NCI-H1436 (cell line): ENCODE measurements at regions not wholly inside any gene's neighbourhood (a gene's known extent, or its start where the extent isn't known, plus 50 kb on each side); places are given as distances from the start of the nearest gene placed in this dataset.
"Not testable (repeated sequence)": the region's sequence is repeated elsewhere in the genome, so short reads cannot be mapped to it uniquely, and the experiment has no call there.

ENCODE experiments used
- DNase-seq: peaks from one replicate; lab custom pipeline; 2025; lab: John Stamatoyannopoulos, UW

DNA sequence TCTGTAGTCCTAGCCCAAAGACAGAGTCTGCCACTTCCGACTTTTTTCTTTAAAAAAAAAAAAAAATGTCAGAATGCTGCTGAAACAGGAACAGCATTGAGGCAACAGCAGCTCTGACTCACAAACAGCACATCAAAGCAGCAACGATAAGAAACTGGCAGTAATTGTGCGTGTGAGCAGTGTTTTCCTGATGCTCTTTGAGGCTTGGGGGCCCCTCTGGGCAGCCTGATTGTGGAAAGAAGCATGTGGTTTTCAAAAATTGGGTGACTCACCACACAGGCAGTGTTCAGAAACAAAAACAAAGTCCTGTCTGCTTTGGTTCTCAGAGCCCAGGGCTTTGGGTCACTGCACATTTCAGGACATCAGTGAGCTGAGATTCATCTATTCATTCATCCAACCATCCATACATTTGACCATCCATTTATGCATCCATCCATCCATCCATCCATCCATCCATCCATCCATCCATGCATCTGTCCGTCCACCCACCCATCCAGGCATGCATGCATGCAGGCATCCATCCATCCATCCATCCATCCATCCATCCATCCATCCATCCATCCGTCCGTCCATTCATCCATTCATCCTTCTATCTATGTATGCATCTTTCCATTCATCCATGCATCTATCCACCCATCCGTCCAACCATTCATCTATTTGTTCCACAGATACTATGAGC is 308.4 kb downstream of the RPLP1 start:
- DNase-seq: no peak

DNA sequence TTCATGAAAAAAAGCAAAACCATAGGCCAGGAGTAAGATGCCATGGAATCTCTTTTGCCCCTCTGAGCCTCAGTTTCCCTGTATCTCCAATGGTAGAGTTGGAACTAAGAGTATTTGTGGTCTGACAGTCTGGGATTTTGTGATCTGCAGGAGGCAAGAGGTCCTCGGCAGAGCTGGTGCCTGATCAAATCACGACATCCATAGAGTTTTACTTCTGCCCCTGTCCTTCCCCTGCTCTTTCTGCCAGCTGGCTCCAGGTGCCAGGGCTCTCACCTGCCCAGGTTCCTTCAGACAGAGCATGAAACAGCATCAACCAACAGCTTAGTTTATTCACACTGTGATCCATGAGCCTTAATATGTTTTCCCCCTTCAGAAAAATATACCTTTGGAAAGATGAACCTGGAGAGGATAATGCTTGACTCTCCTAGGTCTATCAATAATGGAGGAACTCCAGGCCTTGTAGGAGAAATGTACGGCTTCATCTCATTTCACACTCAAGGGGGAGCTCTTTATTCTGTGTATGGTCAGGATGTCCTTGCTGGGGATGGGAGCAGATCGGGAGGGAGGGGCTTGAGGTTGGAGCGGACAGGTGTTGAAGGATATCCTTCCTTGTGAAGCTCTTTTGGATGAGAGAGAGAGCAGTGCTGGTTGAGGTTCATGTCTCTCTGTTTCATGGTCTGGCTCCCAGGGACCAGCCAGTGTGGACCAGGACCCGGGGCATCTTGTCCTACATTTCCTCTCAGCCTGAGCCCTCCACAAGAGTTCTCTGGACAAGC is 309.9 kb downstream of the RPLP1 start:
- no peak for DNase-seq

DNA sequence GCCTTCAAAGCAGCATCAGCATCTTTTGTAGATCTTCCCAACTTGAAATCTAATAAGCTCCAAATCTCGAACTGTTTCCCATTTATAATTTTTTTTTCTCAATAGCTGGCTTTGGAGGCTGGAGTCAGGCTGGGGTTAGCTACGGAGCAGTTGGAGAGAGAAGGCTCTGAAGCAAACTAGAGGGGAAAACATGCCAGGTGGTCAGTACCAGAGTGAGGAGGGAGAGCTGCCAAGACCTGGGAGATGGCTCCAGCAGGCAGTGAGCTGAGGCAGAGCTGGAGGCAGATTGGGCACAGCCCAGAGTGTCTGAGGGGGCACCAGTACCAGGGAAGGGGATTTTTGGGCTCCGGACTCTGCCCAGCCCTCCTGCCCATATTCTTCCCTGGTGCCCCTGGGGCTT is 311.2 kb downstream of the RPLP1 start:
- DNase-seq: no peak

DNA sequence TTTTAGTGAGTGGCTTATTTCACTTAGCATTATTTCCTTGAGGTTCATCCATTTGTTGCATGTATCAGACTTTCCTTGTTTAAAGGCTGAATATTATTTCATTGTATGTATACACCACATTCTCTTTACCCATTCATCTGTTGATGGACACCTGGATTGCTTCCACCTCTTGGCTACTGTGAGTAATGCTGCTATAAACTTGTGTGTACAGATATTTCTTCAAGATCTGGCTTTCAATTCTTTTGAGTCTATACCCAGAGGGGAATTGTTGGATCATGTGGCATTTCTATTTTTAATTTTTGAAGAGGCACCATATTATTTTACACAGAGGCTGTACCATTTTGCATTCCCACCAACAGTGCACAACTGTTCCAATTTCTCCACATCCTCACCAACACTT is 313.5 kb downstream of the RPLP1 start:
- no peak for DNase-seq

DNA sequence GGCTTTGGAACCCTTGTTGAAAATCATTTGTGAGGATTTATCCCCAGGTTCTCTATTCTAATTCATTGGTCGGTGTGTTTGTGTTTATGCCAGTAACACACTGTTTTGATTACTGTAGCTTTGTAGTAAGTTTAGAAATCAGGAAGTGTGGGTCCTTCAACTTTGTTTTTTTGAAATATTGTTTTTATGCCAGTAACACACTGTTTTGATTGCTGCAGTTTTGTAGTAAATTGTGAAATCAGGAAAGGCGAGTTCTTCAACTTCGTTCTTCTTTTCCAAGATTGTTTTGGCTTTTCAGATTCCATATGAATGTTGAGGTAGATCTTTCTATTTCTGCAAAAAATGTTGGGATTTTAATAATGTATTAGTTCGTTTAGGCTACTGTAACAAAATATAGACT is 314.6 kb downstream of the RPLP1 start:
- no peak for DNase-seq

DNA sequence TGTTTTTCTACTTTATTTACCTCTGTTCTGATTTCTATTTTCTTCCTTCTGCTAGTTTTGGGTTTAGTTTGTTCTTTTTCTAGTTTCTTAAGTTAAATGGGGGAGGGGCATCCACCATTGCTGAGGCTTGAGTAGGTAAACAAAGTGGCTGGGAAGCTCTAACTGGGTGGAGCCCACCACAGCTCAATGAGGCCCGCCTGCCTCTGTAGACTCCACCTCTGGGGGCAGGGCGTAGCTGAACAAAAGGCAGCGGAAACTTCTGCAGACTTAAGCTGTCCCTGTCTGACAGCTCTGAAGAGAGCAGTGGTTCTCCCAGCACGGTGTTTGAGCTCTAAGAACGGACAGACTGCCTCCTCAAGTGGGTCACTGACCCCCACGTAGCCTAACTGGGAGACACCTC is 316.7 kb downstream of the RPLP1 start:
- DNase-seq: not testable (repeated sequence)

DNA sequence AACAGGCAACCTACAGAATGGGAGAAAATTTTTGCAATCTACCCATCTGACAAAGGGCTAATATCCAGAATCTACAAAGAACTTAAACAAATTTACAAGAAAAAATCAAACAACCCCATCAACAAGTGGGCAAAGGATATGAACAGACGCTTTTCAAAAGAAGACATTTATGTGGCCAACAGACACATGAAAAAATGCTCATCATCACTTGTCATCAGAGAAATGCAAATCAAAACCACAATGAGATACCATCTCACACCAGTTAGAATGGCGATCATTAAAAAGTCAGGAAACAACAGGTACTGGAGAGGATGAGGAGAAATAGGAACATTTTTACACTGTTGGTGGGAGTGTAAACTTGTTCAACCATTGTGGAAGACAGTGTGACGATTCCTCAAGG is 321.6 kb downstream of the RPLP1 start:
- not testable (repeated sequence) for DNase-seq

DNA sequence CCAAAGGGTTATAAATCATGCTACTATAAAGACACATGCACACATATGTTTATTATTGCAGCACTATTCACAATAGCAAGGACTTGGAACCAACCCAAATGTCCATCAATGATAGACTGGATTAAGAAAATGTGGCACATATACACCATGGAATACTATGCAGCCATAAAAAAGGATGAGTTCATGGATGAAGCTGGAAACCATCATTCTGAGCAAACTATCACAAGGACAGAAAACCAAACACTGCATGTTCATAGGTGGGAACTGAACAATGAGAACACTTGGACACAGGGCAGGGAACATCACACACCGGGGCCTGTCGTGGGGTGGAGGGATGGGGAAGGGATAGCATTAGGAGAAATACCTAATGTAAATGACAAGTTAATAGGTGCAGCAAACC is 322.1 kb downstream of the RPLP1 start:
- DNase-seq: not testable (repeated sequence)

DNA sequence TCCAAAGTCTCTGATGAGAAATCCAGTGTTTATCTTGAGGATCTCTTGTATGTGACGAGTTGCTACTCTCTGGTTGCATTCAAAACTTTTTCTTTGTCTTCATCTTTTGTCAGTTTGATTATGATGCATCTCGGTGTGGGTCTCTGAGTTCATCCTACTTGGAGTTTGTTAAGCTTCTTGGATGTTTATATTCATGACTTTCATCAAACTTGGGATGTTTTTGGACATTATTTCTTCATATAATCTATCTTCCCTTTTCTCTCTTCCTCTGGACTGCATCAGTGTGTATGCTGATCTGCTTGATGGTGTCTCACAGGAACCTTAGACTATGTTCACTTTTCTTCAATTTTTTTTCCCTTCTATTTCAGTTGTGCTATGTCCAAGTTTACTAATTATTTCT is 320.4 kb downstream of the TLE3 start:
- DNase-seq: no peak

DNA sequence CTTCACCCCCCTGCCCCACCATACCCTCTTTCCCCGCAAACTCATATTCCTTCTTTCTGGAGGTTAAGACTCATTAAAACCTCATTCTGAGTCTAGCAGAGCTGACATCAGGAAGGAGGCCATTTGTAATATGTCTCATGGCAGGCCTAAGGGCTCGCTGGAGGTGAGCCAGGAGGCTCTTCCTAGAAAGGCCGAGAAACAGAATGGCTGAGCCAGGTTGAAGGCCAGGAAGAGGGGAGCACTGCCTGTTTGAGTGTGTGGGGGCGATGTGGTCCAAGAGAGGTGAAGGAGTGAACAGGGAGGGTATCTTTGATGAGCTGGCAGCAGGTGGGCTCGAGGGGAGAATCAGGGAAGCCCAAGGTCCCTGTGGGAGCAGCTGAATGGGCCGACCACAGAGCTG is 317.3 kb downstream of the TLE3 start:
- no peak for DNase-seq

DNA sequence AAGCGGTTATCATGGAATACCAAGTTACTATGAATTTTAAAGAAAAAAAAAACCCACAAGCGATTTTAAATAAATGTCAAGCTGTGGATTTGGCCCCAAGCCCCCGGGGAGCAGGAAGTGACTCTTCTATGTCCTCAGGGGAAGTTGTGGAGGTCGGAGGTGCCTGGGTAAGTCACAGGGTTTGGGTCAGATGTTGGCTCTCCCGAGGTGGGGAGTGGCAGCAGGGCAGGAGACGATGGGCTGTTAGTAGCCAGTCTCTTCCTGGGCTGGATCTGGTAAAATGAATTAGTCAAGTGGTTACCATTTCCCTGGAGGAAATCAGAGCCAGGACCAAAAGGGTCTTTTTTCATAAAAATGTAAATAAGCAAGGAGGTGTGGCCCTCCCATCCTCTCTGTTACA is 316.7 kb downstream of the TLE3 start:
- DNase-seq: no peak

DNA sequence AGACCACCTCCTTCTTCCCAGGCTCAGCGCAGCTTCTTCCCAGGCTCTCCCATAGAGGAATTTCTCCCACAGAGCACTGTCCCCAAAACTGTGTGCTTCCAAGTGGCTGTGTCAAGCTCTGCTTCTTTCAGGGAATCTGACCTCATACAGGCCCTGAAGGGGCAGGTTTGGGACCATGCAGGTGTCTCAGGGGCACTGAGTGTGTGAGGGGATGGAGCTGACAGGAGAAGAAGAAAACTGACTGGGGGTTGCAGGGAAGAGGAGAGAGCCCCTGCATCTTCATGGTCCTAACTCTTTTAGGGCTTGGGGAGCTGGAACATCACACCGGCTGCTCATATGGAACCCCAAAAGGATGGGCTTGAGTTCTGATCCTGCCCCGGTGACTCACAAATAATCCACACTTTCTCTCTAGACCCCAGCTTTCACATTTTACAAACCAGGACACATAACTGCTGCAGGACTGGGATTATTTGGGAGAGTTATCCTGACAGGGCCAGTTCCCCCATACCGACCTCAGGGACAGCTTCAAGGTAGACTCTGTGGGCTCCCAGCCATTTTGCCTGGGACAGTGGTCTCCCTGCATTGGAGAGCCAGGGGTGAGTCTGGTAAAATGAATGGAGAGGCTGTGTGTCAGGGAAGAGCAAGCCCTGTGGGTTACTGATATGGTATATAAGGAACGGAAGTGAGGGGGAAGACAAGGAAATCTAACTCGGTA is 316.1 kb downstream of the TLE3 start:
- no peak for DNase-seq

DNA sequence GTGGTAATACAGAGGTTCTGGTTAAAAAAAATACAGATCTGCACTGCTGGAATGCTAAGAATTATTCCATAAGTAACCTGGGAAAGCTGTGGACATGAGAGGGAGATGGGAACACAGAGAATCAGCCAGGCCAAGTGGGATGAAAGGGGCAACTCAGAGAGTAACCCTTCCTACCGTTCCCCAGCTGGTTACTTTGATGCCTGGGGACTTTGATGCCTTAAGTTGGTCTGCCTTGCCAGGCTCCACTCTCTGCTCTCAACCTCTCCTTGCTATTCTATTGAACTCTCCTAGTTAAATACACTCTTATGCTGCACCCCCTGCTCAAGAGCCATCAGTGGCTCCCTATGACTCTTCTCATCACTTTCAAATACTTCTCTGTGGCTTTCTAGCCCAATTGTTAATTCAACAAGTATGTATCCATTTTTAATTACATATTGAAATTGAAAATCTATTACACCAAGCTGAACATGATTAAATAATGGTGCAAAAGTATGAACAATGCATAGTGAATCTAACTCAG is 315.5 kb downstream of the TLE3 start:
- DNase-seq: no peak

DNA sequence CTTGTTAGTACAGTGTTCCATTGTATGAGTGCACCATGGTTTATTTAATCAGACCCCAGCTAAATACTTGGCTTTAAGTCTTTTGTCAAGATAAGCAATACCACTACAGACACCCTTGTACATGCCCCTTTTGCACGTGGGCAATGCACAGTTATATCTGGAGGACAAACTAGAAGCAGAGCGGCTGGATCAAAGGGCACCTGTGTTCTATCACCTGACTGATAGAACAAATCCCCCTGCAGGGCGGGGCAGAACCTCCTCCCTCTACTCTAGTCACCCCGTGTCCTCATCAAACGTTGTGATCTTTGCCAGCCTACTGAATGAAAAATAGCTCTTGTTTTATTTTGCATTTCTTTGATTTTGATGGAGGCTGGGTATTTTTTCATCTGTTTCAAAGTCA is 314.9 kb downstream of the TLE3 start:
- no peak for DNase-seq

DNA sequence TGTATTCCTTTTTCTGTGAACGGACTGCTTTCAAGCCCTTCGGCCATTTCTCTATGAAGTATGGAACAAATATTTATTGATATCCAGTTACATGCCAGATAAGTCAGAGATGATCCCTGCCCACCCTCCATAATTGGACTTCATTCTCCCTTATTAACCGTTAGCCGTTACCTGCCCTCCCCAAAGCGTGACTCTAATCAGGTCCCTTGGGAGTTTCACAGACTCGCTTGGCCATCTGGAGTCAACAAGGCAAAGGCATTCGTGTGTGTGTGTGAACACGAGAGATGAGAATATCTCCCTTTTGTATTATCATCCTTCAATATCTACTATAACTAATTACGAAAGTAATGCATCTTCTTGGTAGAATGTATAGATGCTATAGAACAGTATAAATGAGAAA is 314.5 kb downstream of the TLE3 start:
- DNase-seq: peak; percentile 38

DNA sequence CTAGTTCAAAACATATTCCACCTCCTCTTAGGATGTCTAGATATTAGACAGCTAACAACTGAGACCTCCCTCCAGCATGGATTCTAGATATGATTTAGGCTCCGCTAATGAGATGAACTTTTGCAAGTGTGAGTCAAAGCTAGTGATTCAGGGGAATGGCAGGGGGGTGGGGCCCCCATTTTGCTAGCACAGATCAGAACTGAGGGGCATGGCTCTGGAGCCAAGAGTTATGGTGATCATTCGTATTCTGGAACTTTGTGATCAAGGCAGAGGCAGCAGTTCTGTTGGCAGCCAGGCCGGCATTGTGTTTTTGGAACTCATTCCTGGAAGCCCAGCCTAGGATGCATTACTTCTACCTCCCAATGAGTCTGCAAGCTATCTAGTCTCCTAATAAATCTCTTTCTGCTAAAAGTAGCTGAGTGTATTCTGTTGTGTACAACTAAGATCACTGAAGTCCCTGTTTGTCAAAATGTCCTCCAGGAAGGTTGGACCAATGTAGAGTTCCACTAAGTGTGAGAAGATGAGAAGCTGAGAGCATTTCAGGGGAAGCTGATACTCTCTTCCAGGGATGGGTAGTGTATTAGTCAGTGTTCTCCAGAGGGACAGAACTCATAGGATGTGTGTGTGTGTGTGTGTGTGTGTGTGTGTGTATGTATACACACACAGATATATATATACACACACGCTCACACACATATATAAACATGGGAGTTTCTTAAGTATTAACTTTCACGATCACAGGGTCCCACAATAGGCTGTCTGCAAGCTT is 312.7 kb downstream of the TLE3 start:
- no peak for DNase-seq

DNA sequence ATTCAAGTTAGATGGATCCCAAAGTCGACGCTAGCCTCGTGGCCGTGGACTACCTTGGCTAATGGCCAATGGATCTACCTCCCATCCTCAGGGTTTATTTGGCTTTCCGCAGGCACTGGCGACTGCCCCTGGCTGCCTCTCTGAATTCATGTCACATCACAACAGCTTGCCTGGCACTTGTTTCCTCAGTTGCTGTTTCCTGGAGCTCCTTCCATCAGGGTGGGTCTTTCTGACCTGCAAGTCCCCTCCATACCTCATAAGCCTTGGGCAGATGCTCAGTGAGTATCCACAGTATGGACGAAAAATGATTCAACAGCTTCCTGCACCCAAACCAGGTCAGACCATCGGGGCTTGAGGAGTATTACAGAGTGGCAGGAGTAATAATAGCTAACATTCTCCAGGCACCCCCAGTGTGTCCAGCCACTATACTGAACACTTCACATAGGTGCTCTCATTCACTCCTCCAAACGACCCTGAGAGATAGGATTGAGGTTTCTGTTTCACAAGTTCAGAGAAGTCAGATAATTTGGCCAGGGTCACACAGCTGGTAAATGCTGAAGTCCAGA is 311.5 kb downstream of the TLE3 start:
- no peak for DNase-seq

DNA sequence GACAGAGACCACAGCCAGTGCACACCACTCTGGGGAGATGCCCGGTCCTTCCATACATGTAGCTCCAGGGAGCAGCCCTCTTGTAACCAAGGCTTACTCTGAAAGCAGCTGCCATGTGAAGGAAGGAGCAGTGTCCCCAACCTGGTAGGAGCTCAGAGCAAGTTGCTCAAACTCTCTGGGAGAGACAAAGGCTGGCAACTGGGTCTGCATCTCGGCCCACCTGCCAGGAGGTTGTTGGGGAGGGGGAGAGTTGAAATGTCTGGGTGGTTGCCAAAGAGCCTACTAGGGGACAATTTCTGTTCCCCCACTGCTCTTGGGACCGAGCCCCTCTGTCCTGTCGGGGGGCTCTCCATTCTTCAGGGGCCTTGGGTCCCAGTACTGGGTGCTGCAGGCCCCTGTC is 309.9 kb downstream of the TLE3 start:
- DNase-seq: no peak

DNA sequence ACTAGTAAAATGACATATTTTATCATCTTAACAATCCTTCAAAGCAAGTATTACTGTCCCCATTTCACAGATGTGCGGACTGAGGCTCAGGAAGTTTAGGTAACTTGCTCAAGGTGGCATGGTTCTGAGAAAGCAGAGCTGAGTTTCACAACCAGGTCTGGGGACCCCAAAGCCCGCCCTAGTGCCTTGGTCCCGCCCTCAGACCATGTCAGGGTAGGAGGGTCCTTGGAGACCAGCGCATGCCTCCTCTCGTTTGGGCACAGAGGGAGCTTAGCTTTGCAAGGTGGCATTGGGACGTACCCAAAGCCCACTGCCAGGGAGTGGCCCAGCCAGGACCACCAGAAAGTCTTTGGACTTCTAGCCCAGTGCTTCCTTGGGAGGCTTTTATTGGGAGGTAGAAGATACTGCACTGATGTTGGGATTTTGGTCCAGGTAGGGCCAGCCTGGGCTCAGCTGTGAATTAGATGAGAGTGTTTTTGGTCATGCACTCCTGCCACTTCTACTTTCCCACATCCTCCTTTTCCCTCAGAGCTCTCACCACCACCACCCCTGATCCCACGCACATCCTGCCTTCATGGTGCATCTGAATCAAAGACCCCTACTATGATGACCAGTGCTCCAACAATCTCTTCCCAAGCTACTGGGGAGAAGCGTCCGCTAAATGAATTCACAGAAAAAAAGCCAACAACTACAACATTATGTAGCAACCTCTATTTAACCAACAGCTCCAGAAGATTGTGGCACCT is 307.9 kb downstream of the TLE3 start:
- no peak for DNase-seq

DNA sequence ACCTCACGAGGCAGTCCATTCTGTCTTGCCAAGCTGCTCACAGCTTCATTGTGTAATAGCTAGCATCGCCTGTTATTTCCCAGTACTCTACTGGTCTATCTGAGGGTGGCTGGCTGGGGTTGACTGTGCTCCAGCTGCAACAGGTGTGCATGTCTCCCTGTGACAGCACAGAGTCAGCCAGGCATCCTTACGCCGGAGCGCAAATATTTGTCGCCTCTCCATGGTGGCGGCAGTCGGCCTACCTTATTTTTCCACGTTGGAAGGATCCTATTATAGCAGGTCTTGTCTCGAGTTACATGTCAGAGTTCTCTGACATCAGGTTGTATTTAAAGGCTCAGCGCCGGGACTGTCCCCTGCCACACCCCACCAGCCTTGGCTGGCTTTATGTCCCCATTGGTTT is 307.1 kb downstream of the TLE3 start:
- no peak for DNase-seq

DNA sequence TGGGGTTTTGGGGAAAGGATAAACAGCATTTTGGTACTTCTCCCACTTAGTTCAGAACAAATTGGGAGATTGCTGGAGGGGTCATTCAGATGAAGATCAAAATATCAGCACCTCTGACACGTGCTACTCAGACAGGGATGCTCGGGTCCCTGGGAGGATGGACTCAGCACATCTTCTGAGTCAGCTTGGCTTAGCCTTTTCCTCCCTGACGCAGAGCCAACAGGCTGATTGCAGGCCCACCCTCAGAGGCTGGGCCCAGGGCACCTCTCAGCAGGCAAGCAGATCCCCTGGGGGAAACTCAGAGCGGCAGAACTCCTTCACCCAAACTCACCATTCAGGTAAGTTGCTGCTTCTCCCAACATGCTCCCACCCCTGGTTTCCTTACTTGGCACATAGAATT is 304.9 kb downstream of the TLE3 start:
- DNase-seq: no peak
